GM23338 (cell line): ENCODE measurements at regions not wholly inside any gene's neighbourhood (a gene's known extent, or its start where the extent isn't known, plus 50 kb on each side); places are given as distances from the start of the nearest gene placed in this dataset.

Source experiments
- ATAC-seq: fragments of 200-7000 bp; cut with Tn5 transposase; 3 replicates; pipeline ENCODE4 v1.9.1; 2020
- DNase-seq: peaks from one replicate; pipeline ENCODE4 v3.0.0-alpha.2; 2015; ENCODE audit warnings: low spot score
- H2AFZ ChIP-seq: fragments of 200-600 bp; sonication (generic); 2 replicates; pipeline ENCODE4 v1.8.0; 2016; ENCODE audit warnings: antibody characterized with exemption, mild to moderate bottlenecking, moderate library complexity
- H3F3A ChIP-seq: fragments of 200-600 bp; sonication (generic); replicated peaks from 2 replicates; pipeline ENCODE4 v1.8.0; 2017; ENCODE audit warnings: antibody characterized with exemption, mixed run types, low read depth
- H3K27ac ChIP-seq: fragments of 200-600 bp; sonication (generic); 2 replicates; pipeline ENCODE4 v1.6.1; 2016; ENCODE audit warnings: low read depth
- H3K27me3 ChIP-seq: fragments of 200-600 bp; sonication (generic); 2 replicates; pipeline ENCODE4 v1.8.0; 2016; ENCODE audit warnings: mild to moderate bottlenecking, mixed run types, moderate library complexity; ENCODE audit not compliant: insufficient read depth
- H3K36me3 ChIP-seq: fragments of 200-600 bp; sonication (generic); 2 replicates; pipeline ENCODE4 v1.8.0; 2016; ENCODE audit warnings: mild to moderate bottlenecking; ENCODE audit not compliant: insufficient read depth
- H3K4me1 ChIP-seq: fragments of 200-600 bp; sonication (generic); 2 replicates; pipeline ENCODE4 v1.8.0; 2016; ENCODE audit warnings: mild to moderate bottlenecking, moderate library complexity; ENCODE audit not compliant: insufficient read depth
- H3K4me2 ChIP-seq: fragments of 200-600 bp; sonication (generic); 2 replicates; pipeline ENCODE4 v1.7.1; 2017; ENCODE audit warnings: mixed run types
- H3K4me3 ChIP-seq: fragments of 200-600 bp; sonication (generic); 2 replicates; pipeline ENCODE4 v1.6.1; 2016; ENCODE audit warnings: mixed run types
- H3K79me2 ChIP-seq: fragments of 200-600 bp; sonication (generic); replicated peaks from 2 replicates; pipeline ENCODE4 v1.8.0; 2017; ENCODE audit warnings: mild to moderate bottlenecking; ENCODE audit not compliant: insufficient read depth
- H3K9me2 ChIP-seq: fragments of 200-600 bp; sonication (generic); 2 replicates; pipeline ENCODE4 v1.8.0; 2017; ENCODE audit not compliant: insufficient read depth
- H4K20me1 ChIP-seq: fragments of 200-600 bp; sonication (generic); replicated peaks from 2 replicates; pipeline ENCODE4 v1.8.0; 2017; ENCODE audit warnings: mild to moderate bottlenecking; ENCODE audit not compliant: insufficient read depth
- H3K27ac Mint-ChIP-seq: 2 replicates; pipeline ENCODE4 v1.8.0; 2020; ENCODE audit warnings: inconsistent platforms, mild to moderate bottlenecking, moderate library complexity, mixed read lengths
- H3K27me3 Mint-ChIP-seq: 3 replicates; pipeline ENCODE4 v1.8.0; 2022; ENCODE audit warnings: low read depth, mild to moderate bottlenecking, moderate library complexity, mixed read lengths, inconsistent platforms; ENCODE audit not compliant: insufficient read depth, poor library complexity
- H3K36me3 Mint-ChIP-seq: 3 replicates; pipeline ENCODE4 v1.8.0; 2021; ENCODE audit warnings: low read depth, mild to moderate bottlenecking, inconsistent platforms, moderate library complexity, mixed read lengths
- H3K4me1 Mint-ChIP-seq: 3 replicates; pipeline ENCODE4 v1.8.0; 2020; ENCODE audit warnings: mild to moderate bottlenecking, inconsistent platforms, mixed read lengths
- H3K4me3 Mint-ChIP-seq: 3 replicates; pipeline ENCODE4 v1.8.0; 2021; ENCODE audit warnings: moderate library complexity, mild to moderate bottlenecking, inconsistent platforms, mixed read lengths
- H3K9me3 Mint-ChIP-seq: 3 replicates; pipeline ENCODE4 v1.8.0; 2020; ENCODE audit warnings: moderate library complexity, mild to moderate bottlenecking, inconsistent platforms, mixed read lengths
- CREB1 ChIP-seq: fragments of 250-450 bp; sonication (Bioruptor Pico); IDR thresholded peaks from 2 replicates; pipeline ENCODE4 v1.5.0; 2020; ENCODE audit warnings: low read depth, mild to moderate bottlenecking, moderate library complexity
- CTCF ChIP-seq, 2 experiments: fragments of 200-600 bp in 1 of 2; sonication (generic) in 1 of 2; conservative IDR thresholded peaks; 2 replicates each; pipeline versions ENCODE4 v1.5.1 to v1.6.1; 2016 to 2017; ENCODE audit warnings: antibody characterized with exemption in 2 of 2, low read depth in 2 of 2, mild to moderate bottlenecking in 2 of 2, moderate library complexity in 1 of 2
- EZH2 ChIP-seq: fragments of 200-600 bp; sonication (generic); IDR thresholded peaks from one replicate; pipeline ENCODE4 v1.8.0; 2017; ENCODE audit warnings: antibody characterized with exemption, mild to moderate bottlenecking, low read depth; ENCODE audit not compliant: unreplicated experiment
- JUNB ChIP-seq: IDR thresholded peaks from one replicate; pipeline ENCODE4 v1.6.1; 2016; ENCODE audit warnings: antibody characterized with exemption; ENCODE audit not compliant: unreplicated experiment
- NANOG ChIP-seq: IDR thresholded peaks from 2 replicates; pipeline ENCODE4 v1.6.1; 2016; ENCODE audit warnings: antibody characterized with exemption, borderline replicate concordance
- POLR2AphosphoS5 ChIP-seq: IDR thresholded peaks from 2 replicates; pipeline ENCODE4 v1.6.1; 2016; ENCODE audit warnings: antibody characterized with exemption, low read depth
- STAT1 ChIP-seq: IDR thresholded peaks from one replicate; pipeline ENCODE4 v1.6.1; 2016; ENCODE audit warnings: antibody characterized with exemption; ENCODE audit not compliant: unreplicated experiment
- ZNF114 ChIP-seq: fragments of 250-450 bp; sonication (Bioruptor Pico); IDR thresholded peaks from 2 replicates; pipeline ENCODE4 v1.5.0; 2020; ENCODE audit warnings: mild to moderate bottlenecking, moderate library complexity
- ZNF331 ChIP-seq: fragments of 250-450 bp; sonication (Bioruptor Pico); IDR thresholded peaks from 2 replicates; pipeline ENCODE4 v1.5.0; 2020; ENCODE audit warnings: low read depth, mild to moderate bottlenecking, moderate library complexity
- TF ChIP-seq, protein P1 (sequence below): fragments of 250-450 bp; sonication (Bioruptor Pico); IDR thresholded peaks from 2 replicates; pipeline ENCODE4 v1.5.0; 2020; ENCODE audit warnings: mild to moderate bottlenecking, moderate library complexity
- TF ChIP-seq, protein P2 (sequence below): IDR thresholded peaks from 2 replicates; pipeline ENCODE4 v1.6.1; 2016; ENCODE audit warnings: antibody characterized with exemption
- TF ChIP-seq, protein P3 (sequence below): IDR thresholded peaks from one replicate; pipeline ENCODE4 v1.6.1; 2018; ENCODE audit warnings: antibody characterized with exemption; ENCODE audit not compliant: unreplicated experiment

DNA sequence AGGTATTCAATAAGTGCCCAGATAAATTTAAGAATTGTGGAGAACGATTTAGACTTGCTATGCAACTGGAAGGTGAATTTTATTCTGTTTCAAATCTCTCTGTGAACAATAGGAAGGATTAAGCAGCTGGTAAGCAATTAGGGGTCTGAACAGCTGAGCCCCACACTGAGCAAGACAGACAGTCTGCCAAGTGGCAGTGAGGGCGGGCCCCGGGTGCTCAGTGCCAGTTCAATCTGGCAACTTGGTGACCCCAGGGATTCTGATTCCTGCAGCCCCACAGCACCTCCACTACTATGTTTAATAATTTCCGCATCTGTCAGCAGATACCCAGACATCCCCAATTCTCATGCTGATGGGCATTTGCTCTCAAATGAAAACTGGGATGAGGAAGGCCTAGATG is 317.3 kb downstream of the PPP1R2C start (continued):
- TF ChIP-seq ZNF331 (no peak), STAT1 (no peak)

- Mint-ChIP-seq H3K9me3 (no peaks in the 10 kb centered on the region), H3K4me1 (no peaks in the 10 kb centered on the region), H3K4me3 (no peak overlapping the region), H3K27me3 (no peaks in the 10 kb centered on the region), H3K27ac (no peak overlapping the region), H3K36me3 (no peaks in the 10 kb centered on the region)
- Histone ChIP-seq H3F3A (no peaks in the 10 kb centered on the region), H3K27ac (no peak overlapping the region), H3K4me3 (no peak overlapping the region), H3K36me3 (no peaks in the 10 kb centered on the region), H3K4me2 (no peak overlapping the region), H3K79me2 (no peaks in the 10 kb centered on the region), H3K4me1 (no peaks in the 10 kb centered on the region), H2AFZ (no peak overlapping the region), H4K20me1 (no peaks in the 10 kb centered on the region), H3K27me3 (no peaks in the 10 kb centered on the region), H3K9me2 (no peaks in the 10 kb centered on the region)
- no peak for DNase-seq
- TF ChIP-seq CTCF (conservative IDR thresholded peaks at IDR 0.05; ENCODE audit: low read depth in 2 of 2) = no peak
- TF ChIP-seq, protein P1, sequence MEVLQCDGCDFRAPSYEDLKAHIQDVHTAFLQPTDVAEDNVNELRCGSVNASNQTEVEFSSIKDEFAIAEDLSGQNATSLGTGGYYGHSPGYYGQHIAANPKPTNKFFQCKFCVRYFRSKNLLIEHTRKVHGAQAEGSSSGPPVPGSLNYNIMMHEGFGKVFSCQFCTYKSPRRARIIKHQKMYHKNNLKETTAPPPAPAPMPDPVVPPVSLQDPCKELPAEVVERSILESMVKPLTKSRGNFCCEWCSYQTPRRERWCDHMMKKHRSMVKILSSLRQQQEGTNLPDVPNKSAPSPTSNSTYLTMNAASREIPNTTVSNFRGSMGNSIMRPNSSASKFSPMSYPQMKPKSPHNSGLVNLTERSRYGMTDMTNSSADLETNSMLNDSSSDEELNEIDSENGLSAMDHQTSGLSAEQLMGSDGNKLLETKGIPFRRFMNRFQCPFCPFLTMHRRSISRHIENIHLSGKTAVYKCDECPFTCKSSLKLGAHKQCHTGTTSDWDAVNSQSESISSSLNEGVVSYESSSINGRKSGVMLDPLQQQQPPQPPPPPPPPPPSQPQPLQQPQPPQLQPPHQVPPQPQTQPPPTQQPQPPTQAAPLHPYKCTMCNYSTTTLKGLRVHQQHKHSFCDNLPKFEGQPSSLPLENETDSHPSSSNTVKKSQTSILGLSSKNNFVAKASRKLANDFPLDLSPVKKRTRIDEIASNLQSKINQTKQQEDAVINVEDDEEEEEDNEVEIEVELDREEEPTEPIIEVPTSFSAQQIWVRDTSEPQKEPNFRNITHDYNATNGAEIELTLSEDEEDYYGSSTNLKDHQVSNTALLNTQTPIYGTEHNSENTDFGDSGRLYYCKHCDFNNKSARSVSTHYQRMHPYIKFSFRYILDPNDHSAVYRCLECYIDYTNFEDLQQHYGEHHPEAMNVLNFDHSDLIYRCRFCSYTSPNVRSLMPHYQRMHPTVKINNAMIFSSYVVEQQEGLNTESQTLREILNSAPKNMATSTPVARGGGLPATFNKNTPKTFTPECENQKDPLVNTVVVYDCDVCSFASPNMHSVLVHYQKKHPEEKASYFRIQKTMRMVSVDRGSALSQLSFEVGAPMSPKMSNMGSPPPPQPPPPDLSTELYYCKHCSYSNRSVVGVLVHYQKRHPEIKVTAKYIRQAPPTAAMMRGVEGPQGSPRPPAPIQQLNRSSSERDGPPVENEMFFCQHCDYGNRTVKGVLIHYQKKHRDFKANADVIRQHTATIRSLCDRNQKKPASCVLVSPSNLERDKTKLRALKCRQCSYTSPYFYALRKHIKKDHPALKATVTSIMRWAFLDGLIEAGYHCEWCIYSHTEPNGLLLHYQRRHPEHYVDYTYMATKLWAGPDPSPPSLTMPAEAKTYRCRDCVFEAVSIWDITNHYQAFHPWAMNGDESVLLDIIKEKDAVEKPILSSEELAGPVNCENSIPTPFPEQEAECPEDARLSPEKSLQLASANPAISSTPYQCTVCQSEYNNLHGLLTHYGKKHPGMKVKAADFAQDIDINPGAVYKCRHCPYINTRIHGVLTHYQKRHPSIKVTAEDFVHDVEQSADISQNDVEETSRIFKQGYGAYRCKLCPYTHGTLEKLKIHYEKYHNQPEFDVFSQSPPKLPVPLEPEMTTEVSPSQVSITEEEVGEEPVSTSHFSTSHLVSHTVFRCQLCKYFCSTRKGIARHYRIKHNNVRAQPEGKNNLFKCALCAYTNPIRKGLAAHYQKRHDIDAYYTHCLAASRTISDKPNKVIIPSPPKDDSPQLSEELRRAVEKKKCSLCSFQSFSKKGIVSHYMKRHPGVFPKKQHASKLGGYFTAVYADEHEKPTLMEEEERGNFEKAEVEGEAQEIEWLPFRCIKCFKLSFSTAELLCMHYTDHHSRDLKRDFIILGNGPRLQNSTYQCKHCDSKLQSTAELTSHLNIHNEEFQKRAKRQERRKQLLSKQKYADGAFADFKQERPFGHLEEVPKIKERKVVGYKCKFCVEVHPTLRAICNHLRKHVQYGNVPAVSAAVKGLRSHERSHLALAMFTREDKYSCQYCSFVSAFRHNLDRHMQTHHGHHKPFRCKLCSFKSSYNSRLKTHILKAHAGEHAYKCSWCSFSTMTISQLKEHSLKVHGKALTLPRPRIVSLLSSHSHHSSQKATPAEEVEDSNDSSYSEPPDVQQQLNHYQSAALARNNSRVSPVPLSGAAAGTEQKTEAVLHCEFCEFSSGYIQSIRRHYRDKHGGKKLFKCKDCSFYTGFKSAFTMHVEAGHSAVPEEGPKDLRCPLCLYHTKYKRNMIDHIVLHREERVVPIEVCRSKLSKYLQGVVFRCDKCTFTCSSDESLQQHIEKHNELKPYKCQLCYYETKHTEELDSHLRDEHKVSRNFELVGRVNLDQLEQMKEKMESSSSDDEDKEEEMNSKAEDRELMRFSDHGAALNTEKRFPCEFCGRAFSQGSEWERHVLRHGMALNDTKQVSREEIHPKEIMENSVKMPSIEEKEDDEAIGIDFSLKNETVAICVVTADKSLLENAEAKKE (CRISPR knock-in tag) = no peak
- no peak for TF ChIP-seq EZH2
- TF ChIP-seq, protein P2, sequence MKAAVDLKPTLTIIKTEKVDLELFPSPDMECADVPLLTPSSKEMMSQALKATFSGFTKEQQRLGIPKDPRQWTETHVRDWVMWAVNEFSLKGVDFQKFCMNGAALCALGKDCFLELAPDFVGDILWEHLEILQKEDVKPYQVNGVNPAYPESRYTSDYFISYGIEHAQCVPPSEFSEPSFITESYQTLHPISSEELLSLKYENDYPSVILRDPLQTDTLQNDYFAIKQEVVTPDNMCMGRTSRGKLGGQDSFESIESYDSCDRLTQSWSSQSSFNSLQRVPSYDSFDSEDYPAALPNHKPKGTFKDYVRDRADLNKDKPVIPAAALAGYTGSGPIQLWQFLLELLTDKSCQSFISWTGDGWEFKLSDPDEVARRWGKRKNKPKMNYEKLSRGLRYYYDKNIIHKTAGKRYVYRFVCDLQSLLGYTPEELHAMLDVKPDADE = no peak
- no peak for TF ChIP-seq NANOG
- TF ChIP-seq ZNF114 (CRISPR knock-in tag) = no peak
- TF ChIP-seq, protein P3, sequence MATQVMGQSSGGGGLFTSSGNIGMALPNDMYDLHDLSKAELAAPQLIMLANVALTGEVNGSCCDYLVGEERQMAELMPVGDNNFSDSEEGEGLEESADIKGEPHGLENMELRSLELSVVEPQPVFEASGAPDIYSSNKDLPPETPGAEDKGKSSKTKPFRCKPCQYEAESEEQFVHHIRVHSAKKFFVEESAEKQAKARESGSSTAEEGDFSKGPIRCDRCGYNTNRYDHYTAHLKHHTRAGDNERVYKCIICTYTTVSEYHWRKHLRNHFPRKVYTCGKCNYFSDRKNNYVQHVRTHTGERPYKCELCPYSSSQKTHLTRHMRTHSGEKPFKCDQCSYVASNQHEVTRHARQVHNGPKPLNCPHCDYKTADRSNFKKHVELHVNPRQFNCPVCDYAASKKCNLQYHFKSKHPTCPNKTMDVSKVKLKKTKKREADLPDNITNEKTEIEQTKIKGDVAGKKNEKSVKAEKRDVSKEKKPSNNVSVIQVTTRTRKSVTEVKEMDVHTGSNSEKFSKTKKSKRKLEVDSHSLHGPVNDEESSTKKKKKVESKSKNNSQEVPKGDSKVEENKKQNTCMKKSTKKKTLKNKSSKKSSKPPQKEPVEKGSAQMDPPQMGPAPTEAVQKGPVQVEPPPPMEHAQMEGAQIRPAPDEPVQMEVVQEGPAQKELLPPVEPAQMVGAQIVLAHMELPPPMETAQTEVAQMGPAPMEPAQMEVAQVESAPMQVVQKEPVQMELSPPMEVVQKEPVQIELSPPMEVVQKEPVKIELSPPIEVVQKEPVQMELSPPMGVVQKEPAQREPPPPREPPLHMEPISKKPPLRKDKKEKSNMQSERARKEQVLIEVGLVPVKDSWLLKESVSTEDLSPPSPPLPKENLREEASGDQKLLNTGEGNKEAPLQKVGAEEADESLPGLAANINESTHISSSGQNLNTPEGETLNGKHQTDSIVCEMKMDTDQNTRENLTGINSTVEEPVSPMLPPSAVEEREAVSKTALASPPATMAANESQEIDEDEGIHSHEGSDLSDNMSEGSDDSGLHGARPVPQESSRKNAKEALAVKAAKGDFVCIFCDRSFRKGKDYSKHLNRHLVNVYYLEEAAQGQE = no peak
- TF ChIP-seq ZNF331 = no peak
- no peak for TF ChIP-seq STAT1
- TF ChIP-seq CREB1 = no peak
- no peak for TF ChIP-seq POLR2AphosphoS5
- TF ChIP-seq JUNB = no peak
- ATAC-seq = no peak
Measured at GRCh38 chrX:42459735-42460134, 318.2 kb downstream of the PPP1R2C start.
